Omental fat pad (tissue), 3 donors: ENCODE measurements at regions not wholly inside any gene's neighbourhood (a gene's known extent, or its start where the extent isn't known, plus 50 kb on each side); places are given as distances from the start of the nearest gene placed in this dataset.

Experiments
- ATAC-seq: fragments of 150-250 bp; one replicate; pipeline ENCODE4 v1.9.1; 2016; ENCODE audit warnings: mild to moderate bottlenecking, moderate library complexity; ENCODE audit not compliant: low FRiP score
- DNase-seq: peaks from one replicate; pipeline ENCODE4 v3.0.0-alpha.2; 2019; ENCODE audit warnings: low spot score
- TF ChIP-seq, protein P1 (sequence below), 3 donors: fragments of 450-650 bp; IDR thresholded peaks; one replicate each; pipeline ENCODE4 v1.5.1; 2016 to 2017; ENCODE audit warnings: antibody characterized with exemption in 3 of 3, mild to moderate bottlenecking in 3 of 3, moderate library complexity in 2 of 3

DNA sequence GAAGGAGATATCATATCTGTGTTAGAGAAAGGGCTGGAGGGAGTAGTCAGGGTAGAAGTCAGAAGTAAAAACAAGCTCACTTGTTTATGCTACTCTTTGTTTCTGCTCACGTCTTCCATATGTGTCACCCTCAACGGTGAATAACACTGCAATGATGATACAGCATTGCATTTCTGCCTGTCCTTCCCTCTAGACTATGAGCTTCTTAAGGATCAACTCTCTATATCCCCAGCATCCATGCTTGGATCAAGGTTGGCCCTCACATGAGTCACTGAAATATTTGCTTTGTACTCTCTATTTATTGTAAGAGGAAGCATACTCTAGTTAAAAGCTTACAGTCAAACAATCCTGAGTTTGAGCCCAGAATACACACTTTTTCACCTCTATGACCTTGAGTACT lies 406.0 kb downstream of the RFC3 start:
- ATAC-seq (no peak), DNase-seq (no peak)
- TF ChIP-seq, protein P1, sequence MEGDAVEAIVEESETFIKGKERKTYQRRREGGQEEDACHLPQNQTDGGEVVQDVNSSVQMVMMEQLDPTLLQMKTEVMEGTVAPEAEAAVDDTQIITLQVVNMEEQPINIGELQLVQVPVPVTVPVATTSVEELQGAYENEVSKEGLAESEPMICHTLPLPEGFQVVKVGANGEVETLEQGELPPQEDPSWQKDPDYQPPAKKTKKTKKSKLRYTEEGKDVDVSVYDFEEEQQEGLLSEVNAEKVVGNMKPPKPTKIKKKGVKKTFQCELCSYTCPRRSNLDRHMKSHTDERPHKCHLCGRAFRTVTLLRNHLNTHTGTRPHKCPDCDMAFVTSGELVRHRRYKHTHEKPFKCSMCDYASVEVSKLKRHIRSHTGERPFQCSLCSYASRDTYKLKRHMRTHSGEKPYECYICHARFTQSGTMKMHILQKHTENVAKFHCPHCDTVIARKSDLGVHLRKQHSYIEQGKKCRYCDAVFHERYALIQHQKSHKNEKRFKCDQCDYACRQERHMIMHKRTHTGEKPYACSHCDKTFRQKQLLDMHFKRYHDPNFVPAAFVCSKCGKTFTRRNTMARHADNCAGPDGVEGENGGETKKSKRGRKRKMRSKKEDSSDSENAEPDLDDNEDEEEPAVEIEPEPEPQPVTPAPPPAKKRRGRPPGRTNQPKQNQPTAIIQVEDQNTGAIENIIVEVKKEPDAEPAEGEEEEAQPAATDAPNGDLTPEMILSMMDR (IDR thresholded peaks at IDR 0.05) = no peak

DNA sequence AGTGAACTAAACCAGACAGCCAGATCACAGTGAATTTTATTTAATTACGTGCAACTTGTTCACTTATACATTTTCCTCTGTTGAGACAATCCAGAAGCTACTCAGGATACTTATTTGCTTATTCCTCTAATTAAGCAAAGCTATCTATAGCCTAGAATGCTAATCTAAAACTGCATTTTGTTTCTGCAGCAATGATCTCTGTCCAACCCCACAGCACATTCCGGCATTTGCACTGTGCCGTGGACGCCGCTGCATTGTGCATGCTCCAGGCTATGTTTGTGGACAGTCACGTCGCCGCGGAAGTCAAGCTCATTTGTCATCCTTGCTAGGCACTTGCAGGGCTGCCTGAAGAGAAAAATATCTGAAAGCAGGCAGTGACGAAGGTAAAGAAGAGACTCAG lies 406.9 kb downstream of the RFC3 start:
- TF ChIP-seq, protein P1 (IDR thresholded peaks at IDR 0.05) = no peak
- ATAC-seq (no peak), DNase-seq (no peak)

DNA sequence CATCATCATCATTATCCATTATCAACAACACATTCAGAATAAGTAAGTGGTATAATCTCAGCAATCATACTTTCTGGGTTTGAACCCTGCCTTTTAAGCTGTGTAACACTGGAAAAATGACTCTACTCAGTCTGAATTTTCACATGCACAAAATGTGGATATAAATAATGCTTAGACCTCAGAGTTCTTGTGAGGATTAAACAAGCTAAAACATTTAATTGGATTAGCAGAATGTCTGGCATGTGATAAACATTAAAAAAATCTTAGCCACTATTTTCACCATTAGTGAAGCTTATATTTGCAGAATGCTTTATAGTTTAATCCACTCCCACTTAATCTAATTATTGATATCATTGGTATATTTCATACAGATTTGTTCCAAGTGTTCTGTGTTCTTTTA lies 412.3 kb downstream of the RFC3 start:
- no peak for DNase-seq
- ATAC-seq = no peak
- TF ChIP-seq, protein P1 (IDR thresholded peaks at IDR 0.05) = no peak

DNA sequence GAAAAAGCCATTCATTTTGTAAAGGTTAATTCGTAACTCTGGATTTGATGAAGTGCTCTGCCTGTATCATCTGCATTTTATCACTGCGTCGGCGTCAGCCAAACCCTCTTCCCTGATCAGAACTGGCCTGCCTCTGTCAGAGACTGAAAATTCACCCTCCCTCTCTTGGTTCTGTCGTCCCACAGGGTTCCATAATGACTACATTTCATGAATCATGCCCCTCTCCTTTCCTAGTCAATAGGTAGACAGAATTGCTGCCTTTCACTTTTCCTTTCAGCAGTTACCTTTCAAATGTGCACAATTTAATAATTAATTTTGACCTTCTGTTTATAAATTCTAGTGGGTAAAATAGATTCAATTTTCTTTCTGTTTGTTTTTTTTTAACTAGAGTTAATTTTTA lies 423.4 kb downstream of the RFC3 start:
- ATAC-seq (no peak), DNase-seq (no peak)
- TF ChIP-seq, protein P1 (IDR thresholded peaks at IDR 0.05) = no peak

DNA sequence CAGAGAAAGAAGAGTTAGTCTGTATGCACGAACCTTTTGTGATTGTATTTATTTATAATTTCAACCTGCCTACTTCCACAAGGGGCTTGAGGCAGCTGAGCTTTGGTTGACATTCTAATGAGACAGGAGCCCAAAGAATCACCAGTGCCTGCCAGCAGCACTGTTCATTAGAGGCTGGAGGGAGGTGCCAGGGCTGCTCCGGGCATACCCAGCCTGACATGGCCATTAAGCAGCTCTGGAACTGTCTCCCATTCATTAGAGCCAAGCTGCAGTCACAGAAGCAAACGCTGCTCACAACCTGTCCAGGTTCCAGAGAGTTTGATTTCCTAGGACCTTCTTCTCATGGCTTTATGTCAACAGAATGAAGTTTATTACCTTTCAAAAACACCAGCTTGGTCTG lies 425.5 kb downstream of the RFC3 start:
- DNase-seq (no peak), ATAC-seq (no peak)
- TF ChIP-seq, protein P1 (IDR thresholded peaks at IDR 0.05) = no peak

DNA sequence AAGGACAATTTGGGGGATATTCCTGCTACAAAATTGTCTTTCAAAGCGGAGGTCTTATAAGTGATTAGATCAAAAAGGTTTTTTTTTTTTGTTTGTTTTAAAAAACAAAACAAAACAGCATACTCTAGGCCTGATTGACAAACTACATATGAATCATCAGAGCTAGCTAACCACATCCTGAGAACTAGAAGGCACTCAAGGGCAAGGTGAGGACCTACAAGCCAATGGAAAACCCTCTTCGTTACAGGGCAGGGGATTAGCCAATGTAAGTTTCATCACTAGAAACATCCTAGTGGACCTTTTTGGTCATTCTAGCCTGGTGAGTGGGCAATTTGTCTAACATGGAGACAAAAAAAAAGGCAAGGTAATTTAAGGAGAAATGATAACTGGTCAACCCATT lies 428.6 kb downstream of the RFC3 start:
- no peak for ATAC-seq
- TF ChIP-seq, protein P1 (IDR thresholded peaks at IDR 0.05) = no peak
- DNase-seq = no peak

DNA sequence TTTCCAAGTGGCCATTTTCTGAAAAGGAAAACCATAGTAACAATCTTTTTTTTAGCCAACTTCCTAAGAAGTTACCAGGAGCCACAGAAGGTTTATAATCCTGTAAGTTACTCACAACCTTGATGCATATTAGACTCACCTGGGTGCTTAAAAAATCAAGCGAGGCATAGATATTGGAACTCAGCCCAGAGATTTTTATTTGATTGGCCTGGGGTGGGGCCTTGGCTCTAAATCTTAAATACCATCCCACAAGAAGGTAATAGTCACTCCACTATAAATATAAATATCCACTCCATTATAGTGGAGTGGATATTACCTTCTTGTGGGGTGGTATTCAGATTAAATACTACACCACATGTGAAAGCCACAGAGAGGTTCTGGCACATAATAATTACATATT lies 429.6 kb downstream of the RFC3 start:
- ATAC-seq (no peak), DNase-seq (no peak)
- TF ChIP-seq, protein P1 (IDR thresholded peaks at IDR 0.05) = no peak
